ENCODE measurements at regions not wholly inside any gene's neighbourhood (a gene's known extent, or its start where the extent isn't known, plus 50 kb on each side); places are given as distances from the start of the nearest gene placed in this dataset.
"Not testable (repeated sequence)": the region's sequence is repeated elsewhere in the genome, so short reads cannot be mapped to it uniquely, and the experiment has no call there.

DNA sequence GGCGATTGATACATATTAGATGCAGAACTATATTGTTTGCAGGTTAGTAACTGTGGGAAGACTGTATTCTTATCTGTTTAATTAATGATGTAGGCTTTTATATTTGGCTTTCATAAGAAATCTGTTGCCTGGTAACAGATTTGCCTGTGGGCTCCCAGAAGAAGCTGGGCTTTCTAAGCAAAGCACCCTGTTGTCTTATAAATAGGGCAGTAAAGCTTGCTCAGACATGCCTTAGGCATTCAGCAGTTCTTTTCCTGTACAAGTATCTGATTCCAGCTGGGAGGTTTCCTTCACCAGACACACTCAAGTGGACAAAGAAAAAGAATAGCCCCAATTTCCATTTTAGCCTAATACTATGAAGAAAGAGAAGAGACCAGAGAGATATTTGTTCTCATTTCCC lies 524.0 kb downstream of the LRRIQ3 start:
- H3K27ac Mint-ChIP-seq, result no peak overlapping the region

DNA sequence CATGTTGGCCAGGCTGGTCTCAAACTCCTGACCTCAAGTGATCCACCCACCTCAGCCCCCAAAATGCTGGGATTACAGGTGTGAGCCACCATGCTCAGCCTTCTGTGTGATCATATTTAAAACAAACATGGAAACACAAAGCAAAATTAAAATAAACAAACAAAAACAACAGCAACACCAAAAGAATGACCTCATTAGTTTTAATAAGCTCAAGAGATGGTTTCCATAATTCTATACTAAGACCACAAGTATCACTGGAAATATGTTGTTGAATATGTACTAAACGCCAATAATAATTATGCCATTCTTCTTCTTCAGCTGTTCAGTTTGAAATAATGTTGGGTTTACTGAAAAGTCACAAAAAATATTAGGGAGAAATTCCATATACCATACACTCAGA lies 526.4 kb downstream of the LRRIQ3 start:
- ChIA-PET CTCF (no interaction called here), POLR2A (no interaction called here)
- peaks cover 0 to 10% (median 0%) of the 10 kb centered on the region in 3 donors for H3K9me3 ChIP-seq (ENCODE audit: control extremely low read depth in 1 of 3, control insufficient read depth in 2 of 3, insufficient read depth in 1 of 3, low read length in 2 of 3)
- H3K36me3 ChIP-seq (replicated peaks in 1 of 2; ENCODE audit: control extremely low read depth in 1 of 2, control insufficient read depth in 1 of 2, extremely low read depth in 1 of 2, insufficient read depth in 2 of 2, low read length in 1 of 2), result no peaks in the 10 kb centered on the region
- H3K4me1 ChIP-seq (ENCODE audit: control insufficient read depth in 2 of 2, insufficient read depth in 2 of 2, low read length in 2 of 2), result no peaks in the 10 kb centered on the region
- DNase-seq, result no peak
- H3K4me2 ChIP-seq (replicated peaks; ENCODE audit: low read depth, low read length, poor library complexity, severe bottlenecking), result no peak overlapping the region
- intact Hi-C loops (cut with micrococcal nuclease), result no loop called here
- no CpG with 5 or more reads among the region's 1 CpG for WGBS (ENCODE audit: insufficient coverage)
- H3K79me2 ChIP-seq (ENCODE audit: control insufficient read depth, insufficient read depth, low read length), result no peaks in the 10 kb centered on the region
- H3K9ac ChIP-seq (ENCODE audit: low read length), result no peak overlapping the region
- no peak overlapping the region for H2AFZ ChIP-seq (ENCODE audit: insufficient read depth, low read depth, low read length, poor library complexity, severe bottlenecking)
- Mint-ChIP-seq H3K4me3 (no peak overlapping the region), H3K27me3 (no peaks in the 10 kb centered on the region), H3K4me1 (no peaks in the 10 kb centered on the region), H3K27ac (no peak overlapping the region), H3K9me3 (ENCODE audit: insufficient read depth) (no peaks in the 10 kb centered on the region)
- no peaks in the 10 kb centered on the region for H3K27me3 ChIP-seq (replicated peaks in 1 of 4; ENCODE audit: control extremely low read depth in 1 of 4, control insufficient read depth in 3 of 4, insufficient read depth in 4 of 4, low read length in 3 of 4)
- no peak overlapping the region for H3K4me3 ChIP-seq (ENCODE audit: control extremely low read depth in 1 of 5, extremely low read depth in 1 of 5, insufficient read depth in 1 of 5, low read depth in 2 of 5, low read length in 4 of 5)
- TF ChIP-seq, protein P1, sequence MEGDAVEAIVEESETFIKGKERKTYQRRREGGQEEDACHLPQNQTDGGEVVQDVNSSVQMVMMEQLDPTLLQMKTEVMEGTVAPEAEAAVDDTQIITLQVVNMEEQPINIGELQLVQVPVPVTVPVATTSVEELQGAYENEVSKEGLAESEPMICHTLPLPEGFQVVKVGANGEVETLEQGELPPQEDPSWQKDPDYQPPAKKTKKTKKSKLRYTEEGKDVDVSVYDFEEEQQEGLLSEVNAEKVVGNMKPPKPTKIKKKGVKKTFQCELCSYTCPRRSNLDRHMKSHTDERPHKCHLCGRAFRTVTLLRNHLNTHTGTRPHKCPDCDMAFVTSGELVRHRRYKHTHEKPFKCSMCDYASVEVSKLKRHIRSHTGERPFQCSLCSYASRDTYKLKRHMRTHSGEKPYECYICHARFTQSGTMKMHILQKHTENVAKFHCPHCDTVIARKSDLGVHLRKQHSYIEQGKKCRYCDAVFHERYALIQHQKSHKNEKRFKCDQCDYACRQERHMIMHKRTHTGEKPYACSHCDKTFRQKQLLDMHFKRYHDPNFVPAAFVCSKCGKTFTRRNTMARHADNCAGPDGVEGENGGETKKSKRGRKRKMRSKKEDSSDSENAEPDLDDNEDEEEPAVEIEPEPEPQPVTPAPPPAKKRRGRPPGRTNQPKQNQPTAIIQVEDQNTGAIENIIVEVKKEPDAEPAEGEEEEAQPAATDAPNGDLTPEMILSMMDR (IDR thresholded peaks at IDR 0.05), result no peak
- no peak for TF ChIP-seq EZH2 (IDR thresholded peaks at IDR 0.05; ENCODE audit: borderline replicate concordance, insufficient read depth, low read depth, low read length, poor library complexity, severe bottlenecking)
- no peaks in the 10 kb centered on the region for H4K20me1 ChIP-seq (ENCODE audit: control insufficient read depth, insufficient read depth, low read length, poor library complexity, severe bottlenecking)
- no peak for ATAC-seq (ENCODE audit: low read depth)
- H3K27ac ChIP-seq (ENCODE audit: low read length in 2 of 2), result no peak overlapping the region

More for the DNA sequence above, 524.0 kb downstream of the LRRIQ3 start:
- TF ChIP-seq, protein P1 (IDR thresholded peaks at IDR 0.05), result no peak
- TF ChIP-seq EZH2 (IDR thresholded peaks at IDR 0.05; ENCODE audit: borderline replicate concordance, insufficient read depth, low read depth, low read length, poor library complexity, severe bottlenecking), result no peak
- Mint-ChIP-seq H3K27me3 (no peaks in the 10 kb centered on the region), H3K4me1 (no peaks in the 10 kb centered on the region), H3K9me3 (ENCODE audit: insufficient read depth) (no peaks in the 10 kb centered on the region), H3K4me3 (no peak overlapping the region)
- ATAC-seq (ENCODE audit: low read depth) (no peak), DNase-seq (no peak)
- H3K4me1 ChIP-seq (ENCODE audit: control insufficient read depth in 2 of 2, insufficient read depth in 2 of 2, low read length in 2 of 2), result no peaks in the 10 kb centered on the region
- intact Hi-C loops (cut with micrococcal nuclease), result no loop called here
- H3K4me2 ChIP-seq (replicated peaks; ENCODE audit: low read depth, low read length, poor library complexity, severe bottlenecking), result no peak overlapping the region
- WGBS (ENCODE audit: insufficient coverage), result no CpG with 5 or more reads among the region's 1 CpG
- H3K9ac ChIP-seq (ENCODE audit: low read length), result no peak overlapping the region
- no peaks in the 10 kb centered on the region for H3K27me3 ChIP-seq (replicated peaks in 1 of 4; ENCODE audit: control extremely low read depth in 1 of 4, control insufficient read depth in 3 of 4, insufficient read depth in 4 of 4, low read length in 3 of 4)
- ChIA-PET POLR2A (no interaction called here), CTCF (no interaction called here)
- no peaks in the 10 kb centered on the region for H3K79me2 ChIP-seq (ENCODE audit: control insufficient read depth, insufficient read depth, low read length)
- no peak overlapping the region for H3K27ac ChIP-seq (ENCODE audit: low read length in 2 of 2)
- H4K20me1 ChIP-seq (ENCODE audit: control insufficient read depth, insufficient read depth, low read length, poor library complexity, severe bottlenecking), result no peaks in the 10 kb centered on the region
- H2AFZ ChIP-seq (ENCODE audit: insufficient read depth, low read depth, low read length, poor library complexity, severe bottlenecking), result no peak overlapping the region
- no peaks in the 10 kb centered on the region for H3K36me3 ChIP-seq (replicated peaks in 1 of 2; ENCODE audit: control extremely low read depth in 1 of 2, control insufficient read depth in 1 of 2, extremely low read depth in 1 of 2, insufficient read depth in 2 of 2, low read length in 1 of 2)
- H3K9me3 ChIP-seq (ENCODE audit: control extremely low read depth in 1 of 3, control insufficient read depth in 2 of 3, insufficient read depth in 1 of 3, low read length in 2 of 3), result no peaks in the 10 kb centered on the region
- H3K4me3 ChIP-seq (ENCODE audit: control extremely low read depth in 1 of 5, extremely low read depth in 1 of 5, insufficient read depth in 1 of 5, low read depth in 2 of 5, low read length in 4 of 5), result no peak overlapping the region

- H3K27ac Mint-ChIP-seq; H3K9me3 ChIP-seq (ENCODE audit: control extremely low read depth in 1 of 3, control insufficient read depth in 2 of 3, insufficient read depth in 1 of 3, low read length in 2 of 3); H2AFZ ChIP-seq (ENCODE audit: insufficient read depth, low read depth, low read length, poor library complexity, severe bottlenecking); H4K20me1 ChIP-seq (ENCODE audit: control insufficient read depth, insufficient read depth, low read length, poor library complexity, severe bottlenecking); H3K27ac ChIP-seq (ENCODE audit: low read length in 2 of 2); H3K9me3 Mint-ChIP-seq (ENCODE audit: insufficient read depth); intact Hi-C loops (cut with micrococcal nuclease); CTCF ChIA-PET; H3K4me3 Mint-ChIP-seq; H3K4me2 ChIP-seq (replicated peaks; ENCODE audit: low read depth, low read length, poor library complexity, severe bottlenecking); POLR2A ChIA-PET; H3K4me1 ChIP-seq (ENCODE audit: control insufficient read depth in 2 of 2, insufficient read depth in 2 of 2, low read length in 2 of 2); DNase-seq; H3K27me3 ChIP-seq (replicated peaks in 1 of 4; ENCODE audit: control extremely low read depth in 1 of 4, control insufficient read depth in 3 of 4, insufficient read depth in 4 of 4, low read length in 3 of 4); H3K4me3 ChIP-seq (ENCODE audit: control extremely low read depth in 1 of 5, extremely low read depth in 1 of 5, insufficient read depth in 1 of 5, low read depth in 2 of 5, low read length in 4 of 5); ATAC-seq (ENCODE audit: low read depth); H3K79me2 ChIP-seq (ENCODE audit: control insufficient read depth, insufficient read depth, low read length); H3K27me3 Mint-ChIP-seq; H3K36me3 ChIP-seq (replicated peaks in 1 of 2; ENCODE audit: control extremely low read depth in 1 of 2, control insufficient read depth in 1 of 2, extremely low read depth in 1 of 2, insufficient read depth in 2 of 2, low read length in 1 of 2); H3K4me1 Mint-ChIP-seq; H3K9ac ChIP-seq (ENCODE audit: low read length): not testable (repeated sequence)
- WGBS (ENCODE audit: insufficient coverage), result 80% methylated on average over 3 of the region's 4 CpGs
Measured at GRCh38 chr1:73667959-73668358, 530.0 kb downstream of the LRRIQ3 start.

Measured in B cell (primary cell).